Activated naive CD8-positive, alpha-beta T cell treated with anti-CD3 and anti-CD28 coated beads, Interleukin-2, amount 50 U/mL, for 24 hours (primary cell): ENCODE measurements at regions not wholly inside any gene's neighbourhood (a gene's known extent, or its start where the extent isn't known, plus 50 kb on each side); places are given as distances from the start of the nearest gene placed in this dataset.

Experiments
- ATAC-seq: fragments of 150-1000 bp; cut with Tn5 transposase; one replicate; pipeline ENCODE4 v1.10.0; 2021
- DNase-seq: peaks from one replicate; pipeline ENCODE4 v3.0.0; 2021
- H3K27ac Mint-ChIP-seq: one replicate; pipeline ENCODE4 v1.8.0; 2021; ENCODE audit warnings: mild to moderate bottlenecking, mixed read lengths
- H3K27me3 Mint-ChIP-seq: one replicate; pipeline ENCODE4 v1.8.0; 2021; ENCODE audit warnings: mixed read lengths
- H3K36me3 Mint-ChIP-seq: one replicate; pipeline ENCODE4 v1.8.0; 2021; ENCODE audit warnings: low read depth, mixed read lengths
- H3K4me1 Mint-ChIP-seq: one replicate; pipeline ENCODE4 v1.8.0; 2021; ENCODE audit warnings: mixed read lengths
- H3K4me3 Mint-ChIP-seq: one replicate; pipeline ENCODE4 v1.8.0; 2021; ENCODE audit warnings: mild to moderate bottlenecking, moderate library complexity, mixed read lengths
- H3K9me3 Mint-ChIP-seq: one replicate; pipeline ENCODE4 v1.8.0; 2021; ENCODE audit warnings: mixed read lengths

DNA sequence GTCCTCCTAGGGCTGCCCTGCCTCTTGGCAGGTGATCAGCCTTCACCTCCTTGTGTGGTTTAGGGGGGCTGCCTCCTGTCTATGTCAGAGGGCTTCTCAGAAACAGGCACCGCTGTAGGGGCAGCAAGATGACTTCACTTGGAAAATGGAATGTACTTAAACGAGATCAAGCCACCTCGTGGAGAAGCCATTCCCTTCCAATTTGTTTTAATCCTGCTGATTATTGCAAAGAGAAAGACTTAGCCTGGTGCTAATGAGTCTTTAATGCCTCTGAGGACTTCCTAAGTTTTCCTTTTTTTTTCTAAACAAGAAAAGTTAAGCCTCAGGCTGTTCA is 62.3 kb upstream of the RFLNA start:
- no peaks in the 10 kb centered on the region for H3K36me3 Mint-ChIP-seq
- H3K27ac Mint-ChIP-seq: no peak overlapping the region
- H3K9me3 Mint-ChIP-seq: peaks cover 4% of the 10 kb centered on the region
- ATAC-seq (no peak), DNase-seq (no peak)
- no peak overlapping the region for H3K4me3 Mint-ChIP-seq
- H3K4me1 Mint-ChIP-seq: no peaks in the 10 kb centered on the region
- H3K27me3 Mint-ChIP-seq: peaks cover 4% of the 10 kb centered on the region

GRCh38 chr12:124233041-124233796 is 61.7 kb upstream of the RFLNA start:
- Mint-ChIP-seq H3K9me3 (peaks cover 4% of the 10 kb centered on the region), H3K27ac (no peak overlapping the region), H3K36me3 (no peaks in the 10 kb centered on the region), H3K4me3 (no peak overlapping the region), H3K27me3 (peaks cover 4% of the 10 kb centered on the region), H3K4me1 (no peaks in the 10 kb centered on the region)
- DNase-seq (no peak), ATAC-seq (no peak)

- H3K4me3 Mint-ChIP-seq: no peak overlapping the region
- no peak overlapping the region for H3K27ac Mint-ChIP-seq
- peaks cover 4% of the 10 kb centered on the region for H3K27me3 Mint-ChIP-seq
- H3K9me3 Mint-ChIP-seq: peaks cover 4% of the 10 kb centered on the region
- ATAC-seq (no peak), DNase-seq (no peak)
- no peaks in the 10 kb centered on the region for H3K4me1 Mint-ChIP-seq
- H3K36me3 Mint-ChIP-seq: no peaks in the 10 kb centered on the region
These were observed 60.9 kb upstream of the RFLNA start for GRCh38 chr12:124233846-124234640.

DNA sequence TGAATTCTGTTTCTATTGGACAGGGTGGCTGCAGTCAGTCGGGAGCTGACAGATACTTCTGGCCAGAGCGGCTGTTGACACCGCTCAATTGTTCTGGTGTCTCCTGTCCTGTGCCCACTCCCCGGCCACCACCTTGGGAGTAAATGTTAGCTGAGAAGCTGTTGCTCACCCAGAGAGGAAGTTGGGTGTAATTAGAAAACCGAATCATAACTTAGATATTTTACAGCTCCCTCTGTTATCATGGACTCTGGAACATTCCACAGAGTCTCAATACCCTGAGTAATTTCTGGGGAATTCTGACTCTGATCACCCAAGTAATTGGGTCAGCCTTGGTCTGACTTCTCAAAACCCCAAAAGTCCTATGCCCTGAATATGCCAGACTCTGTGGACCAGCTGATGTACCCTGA is 58.3 kb upstream of the RFLNA start:
- Mint-ChIP-seq H3K9me3 (peaks cover 4% of the 10 kb centered on the region), H3K36me3 (no peaks in the 10 kb centered on the region), H3K27me3 (peaks cover 7% of the 10 kb centered on the region), H3K4me1 (no peaks in the 10 kb centered on the region), H3K27ac (no peak overlapping the region), H3K4me3 (no peak overlapping the region)
- ATAC-seq (no peak), DNase-seq (no peak)

DNA sequence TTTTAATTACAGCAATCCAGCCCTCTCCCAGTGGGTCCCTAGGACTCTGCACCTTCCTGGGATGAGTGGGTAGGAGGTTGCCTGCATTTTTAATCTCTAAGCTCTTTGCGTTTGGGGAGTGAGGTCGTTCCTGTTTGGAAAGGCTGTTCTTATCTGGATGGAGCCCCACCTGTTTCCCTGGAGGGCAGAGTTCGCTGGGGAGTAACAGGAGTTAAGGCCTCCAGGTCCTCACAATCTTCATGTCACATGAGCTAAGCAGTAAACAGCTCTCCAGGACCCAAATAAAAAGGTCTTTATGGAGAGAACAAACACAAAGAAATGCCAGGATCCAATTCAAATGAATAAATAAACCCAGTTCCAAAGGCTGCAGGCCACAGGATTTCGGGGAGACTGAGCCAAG is 56.0 kb upstream of the RFLNA start:
- H3K9me3 Mint-ChIP-seq: peaks cover 4% of the 10 kb centered on the region
- H3K36me3 Mint-ChIP-seq: no peaks in the 10 kb centered on the region
- H3K27ac Mint-ChIP-seq: no peak overlapping the region
- no peak for DNase-seq
- H3K27me3 Mint-ChIP-seq: peaks cover 7% of the 10 kb centered on the region
- H3K4me1 Mint-ChIP-seq: no peaks in the 10 kb centered on the region
- no peak overlapping the region for H3K4me3 Mint-ChIP-seq
- ATAC-seq: no peak

- Mint-ChIP-seq H3K4me3 (no peak overlapping the region), H3K27ac (no peak overlapping the region), H3K27me3 (peaks cover 7% of the 10 kb centered on the region), H3K4me1 (no peaks in the 10 kb centered on the region), H3K36me3 (no peaks in the 10 kb centered on the region), H3K9me3 (no peaks in the 10 kb centered on the region)
- no peak for DNase-seq
- ATAC-seq: peak; percentile 69
These were observed 54.4 kb upstream of the RFLNA start for GRCh38 chr12:124240493-124240892.

DNA sequence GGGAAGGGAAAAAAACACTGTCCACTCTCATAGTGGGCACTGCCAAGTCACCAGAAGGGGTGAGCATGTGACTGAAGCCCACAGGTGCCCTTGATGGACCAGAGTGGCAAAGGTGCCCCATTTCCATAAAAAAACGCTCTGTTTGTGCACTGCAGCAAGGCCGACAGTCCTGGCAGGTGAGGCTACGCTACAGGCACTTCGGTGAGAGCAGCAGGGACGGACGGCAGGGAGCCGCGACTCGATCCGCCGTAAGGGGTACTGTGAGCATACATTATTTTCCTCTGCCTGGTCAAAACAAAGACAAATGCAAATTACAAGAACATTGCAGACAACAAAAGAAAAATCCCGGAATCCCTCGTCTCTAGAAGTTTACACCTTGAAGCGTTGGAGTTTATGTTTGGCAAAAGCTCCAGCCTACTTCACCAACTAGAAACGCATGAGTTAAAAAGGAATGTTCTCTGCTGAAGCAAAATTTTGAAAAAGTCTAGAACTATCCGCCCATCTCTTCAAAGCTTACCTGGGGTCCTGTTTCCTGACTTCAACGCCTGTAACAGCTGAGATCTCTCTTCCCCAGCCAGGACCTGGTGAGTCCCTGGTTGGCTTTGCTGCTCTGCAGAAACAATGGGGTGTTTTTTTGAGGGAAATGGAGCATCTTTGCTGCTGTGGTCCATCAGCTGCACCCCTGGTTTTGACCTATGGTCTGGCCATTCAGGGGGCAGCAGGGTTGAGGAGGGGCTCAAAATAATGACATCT is 52.9 kb upstream of the RFLNA start:
- ATAC-seq (no peak), DNase-seq (no peak)
- peaks cover 2% of the 10 kb centered on the region for H3K36me3 Mint-ChIP-seq
- no peaks in the 10 kb centered on the region for H3K9me3 Mint-ChIP-seq
- H3K27ac Mint-ChIP-seq: no peak overlapping the region
- peaks cover 7% of the 10 kb centered on the region for H3K27me3 Mint-ChIP-seq
- H3K4me1 Mint-ChIP-seq: no peaks in the 10 kb centered on the region
- H3K4me3 Mint-ChIP-seq: no peak overlapping the region

- Mint-ChIP-seq H3K27ac (no peak overlapping the region), H3K9me3 (no peaks in the 10 kb centered on the region), H3K4me3 (no peak overlapping the region), H3K4me1 (no peaks in the 10 kb centered on the region), H3K27me3 (peaks cover 7% of the 10 kb centered on the region), H3K36me3 (peaks cover 2% of the 10 kb centered on the region)
- DNase-seq: no peak
- no peak for ATAC-seq
These were observed 52.3 kb upstream of the RFLNA start for GRCh38 chr12:124242529-124243065.

- Mint-ChIP-seq H3K9me3 (no peaks in the 10 kb centered on the region), H3K27ac (no peak overlapping the region)
These were observed 51.0 kb upstream of the RFLNA start for GRCh38 chr12:124243936-124244335.

More at GRCh38 chr12:124243936-124244335, 51.0 kb upstream of the RFLNA start:
- Mint-ChIP-seq H3K4me1 (no peaks in the 10 kb centered on the region), H3K4me3 (no peak overlapping the region), H3K36me3 (peaks cover 2% of the 10 kb centered on the region), H3K27me3 (peaks cover 7% of the 10 kb centered on the region)
- DNase-seq (no peak), ATAC-seq (no peak)
